A172 (cell line): ENCODE measurements at regions not wholly inside any gene's neighbourhood (a gene's known extent, or its start where the extent isn't known, plus 50 kb on each side); places are given as distances from the start of the nearest gene placed in this dataset.
A peak's percentile ranks its signal among the peaks of the same experiment; 100 is the strongest.
"Not testable (repeated sequence)": the region's sequence is repeated elsewhere in the genome, so short reads cannot be mapped to it uniquely, and the experiment has no call there.

ENCODE experiments used
- DNase-seq: peaks from one replicate; pipeline ENCODE4 v3.0.0-alpha.2; 2015; ENCODE audit warnings: low spot score

DNA sequence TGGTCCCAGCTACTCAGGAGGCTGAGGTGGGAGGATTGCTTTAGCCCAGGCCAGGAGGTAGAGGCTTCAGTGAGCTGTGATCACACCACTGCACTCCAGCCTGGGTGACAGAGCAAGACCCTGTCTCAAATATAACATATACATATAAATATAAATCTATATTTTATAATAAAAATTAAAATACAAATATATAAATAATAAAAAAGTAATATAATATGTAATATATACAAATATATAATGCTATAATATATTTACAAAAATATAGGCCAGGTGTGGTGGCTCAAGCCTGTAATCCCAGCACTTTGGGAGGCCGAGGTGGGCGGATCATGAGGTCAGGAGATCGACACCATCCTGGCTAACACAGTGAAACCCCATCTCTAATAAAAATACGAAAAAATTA is 131.4 kb downstream of the MFAP3L start:
- DNase-seq: not testable (repeated sequence)

- DNase-seq: no peak
Measured at GRCh38 chr4:169885893-169886292, 128.1 kb upstream of the HPF1 start.

DNA sequence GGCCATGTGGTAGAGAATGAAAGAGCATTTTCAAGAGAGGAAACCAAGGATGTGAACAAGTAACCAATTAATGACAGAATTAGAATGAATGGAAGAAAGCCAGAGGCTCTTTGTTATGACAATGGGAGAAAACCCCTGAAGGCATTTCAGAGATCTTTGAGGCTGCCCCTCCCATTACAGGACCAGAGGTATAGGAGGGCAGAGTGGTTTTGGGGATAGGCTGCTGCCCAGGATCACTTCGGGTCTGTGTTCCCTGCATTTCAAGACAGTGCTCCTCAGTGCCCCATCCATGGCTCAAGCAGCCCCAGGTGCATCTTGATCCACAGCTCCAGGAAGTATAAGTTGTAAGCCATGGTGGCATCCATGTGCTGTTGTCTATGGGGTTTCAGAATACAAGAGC is 124.0 kb upstream of the HPF1 start:
- DNase-seq: no peak

GRCh38 chr4:169870507-169870906 is 112.8 kb upstream of the HPF1 start:
- DNase-seq: no peak

GRCh38 chr4:169869490-169869889 is 111.7 kb upstream of the HPF1 start:
- DNase-seq: peak; percentile 2

DNA sequence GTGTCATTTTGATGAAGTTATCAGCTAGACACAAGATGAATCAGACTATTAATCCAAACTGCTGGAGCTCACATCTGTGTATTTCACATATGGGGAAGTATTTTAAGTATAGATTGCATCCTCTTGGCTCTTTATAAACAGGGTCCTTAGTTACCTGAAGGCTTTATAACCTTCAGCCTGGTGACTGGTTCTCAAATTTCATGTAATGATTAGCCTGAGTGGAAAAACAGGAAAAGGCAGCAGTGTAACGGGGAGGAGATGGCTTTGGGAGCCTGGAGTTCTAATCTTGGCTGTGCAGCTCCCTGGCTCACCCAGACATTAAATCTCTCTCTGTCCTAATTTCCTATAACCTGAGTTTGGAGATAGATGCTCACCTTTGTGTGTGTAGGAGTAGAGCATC is 103.8 kb upstream of the HPF1 start:
- no peak for DNase-seq

- no peak for DNase-seq
Measured at GRCh38 chr4:169859366-169860216, 101.8 kb upstream of the HPF1 start.

DNA sequence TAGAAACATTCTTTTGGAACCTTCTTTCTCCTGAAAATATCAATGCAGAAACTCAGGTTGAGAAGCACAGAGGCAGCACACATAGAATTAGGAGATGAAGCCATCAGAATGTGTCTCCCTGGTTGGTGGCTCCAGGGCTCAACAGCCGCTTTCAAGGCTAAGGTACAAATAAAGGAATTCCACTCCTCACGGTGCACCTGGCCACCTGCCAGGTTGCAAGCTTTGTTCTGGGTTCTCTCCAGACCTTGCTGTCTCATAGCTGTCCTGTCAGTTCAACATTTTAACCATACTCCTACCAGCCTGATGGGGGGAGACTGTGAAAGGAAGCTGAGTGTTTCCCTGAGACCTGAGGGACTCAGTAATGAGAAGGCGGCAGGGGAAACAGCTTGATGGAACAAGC is 96.3 kb upstream of the HPF1 start:
- no peak for DNase-seq

DNA sequence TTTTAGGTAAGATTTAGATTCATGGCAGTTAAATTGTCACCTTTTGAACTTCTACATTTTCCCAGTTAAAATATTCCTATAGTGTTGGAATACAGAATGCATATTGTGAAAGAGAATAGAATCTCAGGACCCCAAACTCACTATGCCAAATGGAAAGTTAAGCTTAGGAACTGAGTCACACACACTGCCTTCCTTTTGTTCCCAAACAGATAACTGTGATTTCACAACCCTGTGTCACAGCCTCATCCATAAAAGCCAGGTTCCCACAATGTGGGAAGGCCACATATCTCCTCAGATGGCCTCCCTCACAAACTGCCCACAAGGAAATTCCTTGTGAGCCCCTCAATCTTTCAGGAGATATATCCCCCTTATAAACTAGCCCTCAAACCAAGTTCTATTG is 94.7 kb upstream of the HPF1 start:
- no peak for DNase-seq

DNA sequence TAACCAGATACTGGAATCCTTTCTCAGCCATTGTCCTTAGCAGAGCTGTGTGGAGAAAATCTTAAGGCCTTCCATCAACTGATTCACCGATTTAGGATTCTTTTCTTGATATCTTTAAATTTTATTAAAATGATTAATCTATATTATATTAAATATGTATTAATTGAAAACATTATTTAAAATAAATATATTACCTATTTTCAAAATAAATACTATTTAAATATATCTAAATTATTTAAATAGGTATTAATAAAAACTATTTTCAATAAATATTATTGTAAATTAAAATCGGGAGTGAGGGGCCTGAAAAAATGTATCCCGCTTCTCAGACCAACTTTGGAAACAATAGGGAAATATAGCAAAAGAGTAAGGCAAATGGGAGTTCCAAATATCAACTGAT is 94.0 kb upstream of the HPF1 start:
- no peak for DNase-seq

- no peak for DNase-seq
Measured at GRCh38 chr4:169849456-169849855, 91.7 kb upstream of the HPF1 start.

DNA sequence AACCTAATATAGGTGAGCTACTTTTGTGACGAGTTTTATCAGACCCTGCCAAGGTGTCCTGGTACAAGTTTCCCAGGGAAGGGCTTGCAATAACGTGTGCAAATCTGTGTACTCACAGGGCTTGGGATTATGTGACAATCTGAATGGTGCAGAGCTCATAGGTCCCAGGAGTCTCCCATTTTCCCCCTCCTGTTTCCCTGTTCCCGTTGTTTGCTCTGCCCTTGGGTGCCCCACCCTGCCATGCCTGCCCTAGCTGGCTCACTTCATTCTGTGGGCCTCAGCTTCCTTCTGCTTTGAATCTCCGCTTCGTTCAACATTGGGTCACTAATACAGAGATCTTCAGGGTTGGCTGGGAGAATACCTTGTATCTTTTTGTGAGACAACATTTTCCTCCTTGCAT is 90.3 kb upstream of the HPF1 start:
- DNase-seq: no peak

GRCh38 chr4:169847171-169847570 is 89.4 kb upstream of the HPF1 start:
- DNase-seq: no peak

- DNase-seq: no peak
Measured at GRCh38 chr4:169846396-169846795, 88.7 kb upstream of the HPF1 start.

DNA sequence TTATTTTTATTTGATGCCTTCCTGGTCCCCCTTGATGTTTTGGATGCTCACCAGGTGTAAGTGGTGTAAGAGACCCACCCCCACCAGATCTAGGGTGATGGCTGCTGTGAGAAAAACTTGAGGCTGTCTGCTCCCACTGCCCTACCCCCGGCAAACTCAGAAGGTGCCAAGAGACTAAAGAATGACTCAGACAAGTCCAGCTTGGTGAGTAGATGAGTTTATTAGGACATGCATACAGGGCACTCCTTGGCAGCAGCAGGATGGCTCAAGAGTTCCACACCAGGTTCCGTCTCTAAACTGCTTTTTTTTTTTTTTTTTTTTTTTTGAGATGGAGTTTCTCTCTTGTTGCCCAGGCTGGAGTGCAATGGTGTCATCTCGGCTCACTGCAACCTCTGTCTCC is 84.0 kb upstream of the HPF1 start:
- DNase-seq: no peak

- no peak for DNase-seq
Measured at GRCh38 chr4:169840554-169840953, 82.8 kb upstream of the HPF1 start.

GRCh38 chr4:169828329-169828728 is 70.6 kb upstream of the HPF1 start:
- not testable (repeated sequence) for DNase-seq

- no peak for DNase-seq
Measured at GRCh38 chr4:169826634-169827187, 69.0 kb upstream of the HPF1 start.

DNA sequence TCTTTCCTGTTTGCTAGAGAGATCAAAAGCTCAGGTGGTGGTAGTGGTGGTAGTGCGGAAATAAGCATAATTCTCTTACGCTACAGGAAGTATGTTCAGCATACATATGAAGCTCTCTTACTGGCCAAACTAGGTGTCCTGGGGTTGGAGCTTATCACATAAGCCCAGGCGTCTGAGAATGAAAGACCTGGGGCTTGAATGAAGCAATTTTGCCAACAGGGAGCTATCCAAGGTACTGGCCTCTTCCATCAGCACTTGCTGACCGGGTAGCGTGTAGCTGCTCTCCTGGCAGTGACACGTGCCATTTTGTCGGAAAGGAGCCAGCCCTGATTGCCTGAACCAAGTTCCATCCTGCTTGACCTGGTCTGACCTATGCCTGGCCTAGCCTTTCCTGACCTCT is 65.9 kb upstream of the HPF1 start:
- DNase-seq: peak; percentile 66

- no peak for DNase-seq
Measured at GRCh38 chr4:169821402-169821801, 63.7 kb upstream of the HPF1 start.

DNA sequence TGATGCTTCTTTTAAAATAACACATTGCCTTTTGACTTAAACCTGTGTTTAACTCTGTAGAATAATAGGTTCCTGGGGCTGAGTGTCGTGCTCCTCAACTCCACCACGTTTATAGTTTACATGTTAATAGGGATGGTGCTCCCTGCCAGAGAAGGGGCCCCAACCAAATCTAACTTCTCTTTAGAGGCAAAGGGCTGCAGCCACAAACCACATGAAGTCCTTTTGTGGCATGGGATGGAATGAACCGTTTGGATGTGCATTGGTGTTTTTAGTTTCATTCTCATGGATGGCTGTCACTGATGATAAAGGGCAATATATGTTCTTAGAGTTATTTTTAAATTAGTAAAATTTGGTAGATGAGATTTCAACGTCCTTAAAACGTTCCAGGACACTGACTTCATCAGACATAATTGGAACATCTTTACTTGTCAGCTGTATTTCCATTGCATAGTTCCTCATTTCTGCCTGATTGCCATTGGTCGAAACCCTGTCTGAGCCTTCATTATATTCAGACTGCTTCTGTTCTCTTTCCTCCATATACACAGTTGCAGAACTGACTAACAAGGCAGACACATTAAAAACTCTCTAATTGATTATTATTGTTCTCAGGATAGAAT is 60.4 kb upstream of the HPF1 start:
- no peak for DNase-seq

DNA sequence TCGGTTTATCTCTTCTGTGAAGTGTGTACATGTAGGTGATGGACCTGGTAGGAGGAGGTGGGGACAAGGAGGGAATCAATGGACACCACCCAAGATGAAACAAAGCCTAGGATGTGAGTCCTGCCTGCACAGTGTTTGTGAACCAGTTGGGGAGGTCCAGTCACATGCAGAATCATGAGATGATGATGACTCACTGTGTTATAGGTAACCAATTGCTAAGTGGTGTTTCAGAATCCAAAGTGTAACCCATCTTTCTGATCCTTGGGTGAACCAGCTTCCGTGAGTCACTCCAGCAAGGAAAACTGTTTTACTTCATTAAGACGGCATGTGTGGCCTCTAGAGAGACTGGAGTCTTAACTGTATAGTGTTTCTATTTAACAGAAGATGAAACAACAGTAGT is 57.9 kb upstream of the HPF1 start:
- peak; percentile 65 for DNase-seq

GRCh38 chr4:169811476-169811875 is 53.7 kb upstream of the HPF1 start:
- DNase-seq: no peak
